NB4 (cell line): ENCODE measurements at regions not wholly inside any gene's neighbourhood (a gene's known extent, or its start where the extent isn't known, plus 50 kb on each side); places are given as distances from the start of the nearest gene placed in this dataset.

Experiments
- POLR2A ChIP-seq: IDR thresholded peaks from 2 replicates; pipeline ENCODE4 v1.6.1; 2011; ENCODE audit warnings: mild to moderate bottlenecking; ENCODE audit not compliant: insufficient read length; ENCODE audit errors: extremely low read depth
- TF ChIP-seq, protein P1 (sequence below): IDR thresholded peaks from one replicate; pipeline ENCODE4 v1.5.1; 2012; ENCODE audit warnings: low read depth, low read length

DNA sequence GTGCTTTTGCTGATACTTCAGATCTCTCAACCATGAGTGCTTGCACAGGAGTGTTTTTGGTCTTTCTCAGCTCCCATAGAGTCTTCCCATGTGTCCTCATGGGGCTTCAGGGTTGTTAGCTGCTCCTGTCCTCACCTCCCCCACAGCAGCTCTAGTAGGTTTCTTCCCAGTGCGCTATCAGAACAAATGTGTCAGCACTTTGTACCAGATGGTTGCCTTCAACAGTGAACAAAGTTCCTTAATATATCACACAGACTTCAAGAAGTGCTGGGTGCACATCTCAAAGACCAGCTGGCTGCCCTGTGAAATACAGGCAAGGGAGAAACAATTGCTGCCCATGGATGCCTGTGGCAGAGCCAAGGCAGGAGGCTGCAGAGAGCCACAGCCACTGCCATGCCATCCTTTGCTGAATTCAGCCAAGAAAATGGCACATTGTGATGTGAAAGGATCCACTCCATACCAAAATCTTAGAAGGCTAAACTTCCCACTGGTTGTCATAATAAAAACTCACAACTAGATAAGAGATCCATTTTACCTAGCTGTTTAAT is 471.3 kb downstream of the C6orf118 start:
- TF ChIP-seq POLR2A = no peak
- TF ChIP-seq, protein P1, sequence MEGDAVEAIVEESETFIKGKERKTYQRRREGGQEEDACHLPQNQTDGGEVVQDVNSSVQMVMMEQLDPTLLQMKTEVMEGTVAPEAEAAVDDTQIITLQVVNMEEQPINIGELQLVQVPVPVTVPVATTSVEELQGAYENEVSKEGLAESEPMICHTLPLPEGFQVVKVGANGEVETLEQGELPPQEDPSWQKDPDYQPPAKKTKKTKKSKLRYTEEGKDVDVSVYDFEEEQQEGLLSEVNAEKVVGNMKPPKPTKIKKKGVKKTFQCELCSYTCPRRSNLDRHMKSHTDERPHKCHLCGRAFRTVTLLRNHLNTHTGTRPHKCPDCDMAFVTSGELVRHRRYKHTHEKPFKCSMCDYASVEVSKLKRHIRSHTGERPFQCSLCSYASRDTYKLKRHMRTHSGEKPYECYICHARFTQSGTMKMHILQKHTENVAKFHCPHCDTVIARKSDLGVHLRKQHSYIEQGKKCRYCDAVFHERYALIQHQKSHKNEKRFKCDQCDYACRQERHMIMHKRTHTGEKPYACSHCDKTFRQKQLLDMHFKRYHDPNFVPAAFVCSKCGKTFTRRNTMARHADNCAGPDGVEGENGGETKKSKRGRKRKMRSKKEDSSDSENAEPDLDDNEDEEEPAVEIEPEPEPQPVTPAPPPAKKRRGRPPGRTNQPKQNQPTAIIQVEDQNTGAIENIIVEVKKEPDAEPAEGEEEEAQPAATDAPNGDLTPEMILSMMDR = no peak
